CD4-positive, alpha-beta T cell (primary cell): ENCODE measurements at regions not wholly inside any gene's neighbourhood (a gene's known extent, or its start where the extent isn't known, plus 50 kb on each side); places are given as distances from the start of the nearest gene placed in this dataset.

Experiments used
- ATAC-seq: fragments of 200-7000 bp; cut with Tn5 transposase; one replicate; pipeline ENCODE4 v1.10.0; 2022; ENCODE audit warnings: mild to moderate bottlenecking; ENCODE audit not compliant: poor library complexity
- CTCF ChIA-PET: fragments of 350-600 bp; sonication (Branson Sonifier 250); formaldehyde crosslinking; loops from one replicate; lab custom pipeline; 2021; ENCODE audit warnings: antibody characterized with exemption, inconsistent platforms; lab: Charles Lee
- POLR2A ChIA-PET: fragments of 350-600 bp; sonication (Branson Sonifier 250); formaldehyde crosslinking; loops from one replicate; lab custom pipeline; 2021; ENCODE audit warnings: antibody characterized with exemption, inconsistent platforms; lab: Charles Lee
- DNase-seq, 14 experiments: peaks; one replicate each; pipeline ENCODE4 v3.0.0-alpha.2; 2013 to 2020; ENCODE audit warnings: mixed read lengths in 2 of 14
- H3K27ac ChIP-seq, 2 donors: one replicate each; pipeline versions ENCODE4 v1.5.1 to v1.7.0; 2013; ENCODE audit warnings: low read length in 2 of 2, low read depth in 1 of 2, mild to moderate bottlenecking in 1 of 2
- H3K27me3 ChIP-seq, 2 experiments: 1 replicate in 1 of 2; 2 replicates in 1 of 2; pipeline versions ENCODE4 v1.6.1 to v1.7.0; 2013; ENCODE audit warnings: low read length in 2 of 2, control low read depth in 1 of 2, mild to moderate bottlenecking in 1 of 2, moderate library complexity in 1 of 2; ENCODE audit not compliant: insufficient read depth in 2 of 2, control insufficient read depth in 1 of 2
- H3K36me3 ChIP-seq: one replicate; pipeline ENCODE4 v1.6.1; 2013; ENCODE audit warnings: low read length, control low read depth; ENCODE audit not compliant: insufficient read depth
- H3K4me1 ChIP-seq: one replicate; pipeline ENCODE4 v1.6.1; 2013; ENCODE audit warnings: low read length, control low read depth; ENCODE audit not compliant: insufficient read depth
- H3K4me3 ChIP-seq: one replicate; pipeline ENCODE4 v1.5.1; 2013; ENCODE audit warnings: mild to moderate bottlenecking, low read length, moderate library complexity
- H3K9me3 ChIP-seq, 2 experiments: 1 replicate in 1 of 2; 2 replicates in 1 of 2; pipeline versions ENCODE4 v1.6.1 to v1.7.0; 2013; ENCODE audit warnings: low read length in 2 of 2, mild to moderate bottlenecking in 2 of 2, control low read depth in 1 of 2, moderate library complexity in 1 of 2; ENCODE audit not compliant: control insufficient read depth in 1 of 2, insufficient read depth in 1 of 2
- H3K27ac Mint-ChIP-seq: one replicate; pipeline ENCODE4 v1.8.0; 2020; ENCODE audit warnings: mixed read lengths
- H3K27me3 Mint-ChIP-seq: one replicate; pipeline ENCODE4 v1.8.0; 2021; ENCODE audit warnings: mixed read lengths
- H3K36me3 Mint-ChIP-seq: one replicate; pipeline ENCODE4 v1.8.0; 2021; ENCODE audit warnings: low read depth, mixed read lengths
- H3K4me1 Mint-ChIP-seq: one replicate; pipeline ENCODE4 v1.8.0; 2021; ENCODE audit warnings: low read depth, mixed read lengths
- H3K4me3 Mint-ChIP-seq: one replicate; pipeline ENCODE4 v1.8.0; 2020; ENCODE audit warnings: mild to moderate bottlenecking, mixed read lengths
- H3K9me3 Mint-ChIP-seq: one replicate; pipeline ENCODE4 v1.8.0; 2020; ENCODE audit warnings: mixed read lengths
- intact Hi-C, 2 experiments: fragments of 100-400 bp; cut with DNase I in 1 of 2; cut with micrococcal nuclease in 1 of 2; formaldehyde crosslinking; loops; one replicate each; pipeline versions ENCODE4 v1.15.1 to v1.9.0; 2023 to 2025; cut with DNase I, micrococcal nuclease
- TF ChIP-seq, protein P1 (sequence below): fragments of 200-600 bp; IDR thresholded peaks from one replicate; pipeline ENCODE4 v1.8.0; 2022; ENCODE audit warnings: antibody characterized with exemption, mild to moderate bottlenecking

- H3K9me3 ChIP-seq, result peaks cover 0 to 3% of the 10 kb centered on the region in 2 experiments
- no peaks in the 10 kb centered on the region for H3K27me3 Mint-ChIP-seq
- no peaks in the 10 kb centered on the region for H3K27me3 ChIP-seq
- TF ChIP-seq, protein P1, sequence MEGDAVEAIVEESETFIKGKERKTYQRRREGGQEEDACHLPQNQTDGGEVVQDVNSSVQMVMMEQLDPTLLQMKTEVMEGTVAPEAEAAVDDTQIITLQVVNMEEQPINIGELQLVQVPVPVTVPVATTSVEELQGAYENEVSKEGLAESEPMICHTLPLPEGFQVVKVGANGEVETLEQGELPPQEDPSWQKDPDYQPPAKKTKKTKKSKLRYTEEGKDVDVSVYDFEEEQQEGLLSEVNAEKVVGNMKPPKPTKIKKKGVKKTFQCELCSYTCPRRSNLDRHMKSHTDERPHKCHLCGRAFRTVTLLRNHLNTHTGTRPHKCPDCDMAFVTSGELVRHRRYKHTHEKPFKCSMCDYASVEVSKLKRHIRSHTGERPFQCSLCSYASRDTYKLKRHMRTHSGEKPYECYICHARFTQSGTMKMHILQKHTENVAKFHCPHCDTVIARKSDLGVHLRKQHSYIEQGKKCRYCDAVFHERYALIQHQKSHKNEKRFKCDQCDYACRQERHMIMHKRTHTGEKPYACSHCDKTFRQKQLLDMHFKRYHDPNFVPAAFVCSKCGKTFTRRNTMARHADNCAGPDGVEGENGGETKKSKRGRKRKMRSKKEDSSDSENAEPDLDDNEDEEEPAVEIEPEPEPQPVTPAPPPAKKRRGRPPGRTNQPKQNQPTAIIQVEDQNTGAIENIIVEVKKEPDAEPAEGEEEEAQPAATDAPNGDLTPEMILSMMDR, result no peak
- ChIA-PET POLR2A (no interaction called here), CTCF (no interaction called here)
- intact Hi-C loops, result no loop called here
- H3K36me3 Mint-ChIP-seq, result no peaks in the 10 kb centered on the region
- H3K27ac ChIP-seq, result no peak overlapping the region
- no peak for DNase-seq
- peaks cover 14% of the 10 kb centered on the region for H3K9me3 Mint-ChIP-seq
- ATAC-seq, result no peak
- no peaks in the 10 kb centered on the region for H3K4me1 ChIP-seq
- H3K27ac Mint-ChIP-seq, result no peak overlapping the region
- no peak overlapping the region for H3K4me3 ChIP-seq
- no peaks in the 10 kb centered on the region for H3K36me3 ChIP-seq
- H3K4me1 Mint-ChIP-seq, result no peaks in the 10 kb centered on the region
- no peak overlapping the region for H3K4me3 Mint-ChIP-seq
Measured at GRCh38 chr1:105585791-105586190, 1470.7 kb upstream of the PRMT6 start.

DNA sequence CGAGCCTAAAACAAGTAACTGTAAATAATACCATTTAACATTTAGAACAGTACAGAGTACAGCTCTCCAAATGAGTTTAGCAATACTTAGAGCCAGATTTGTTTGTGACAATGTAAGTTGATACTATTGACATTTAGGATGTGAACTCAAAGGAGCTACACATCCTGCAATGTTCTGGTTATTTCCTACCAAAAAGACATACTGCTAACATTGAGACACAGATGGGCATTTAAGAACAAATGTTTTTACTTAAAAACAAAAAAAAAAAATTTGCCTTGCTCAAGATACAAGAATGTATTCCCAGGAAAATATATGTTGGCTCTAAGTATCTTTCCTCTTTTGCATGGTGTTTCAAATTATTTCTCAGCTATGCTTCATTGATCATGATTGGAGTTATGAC is 1464.8 kb upstream of the PRMT6 start:
- no peak overlapping the region for H3K27ac ChIP-seq
- Mint-ChIP-seq H3K27ac (no peak overlapping the region), H3K4me1 (no peaks in the 10 kb centered on the region), H3K9me3 (peaks cover 11% of the 10 kb centered on the region), H3K4me3 (no peak overlapping the region), H3K27me3 (no peaks in the 10 kb centered on the region), H3K36me3 (no peaks in the 10 kb centered on the region)
- H3K36me3 ChIP-seq, result no peaks in the 10 kb centered on the region
- ChIA-PET CTCF (interaction anchor here (0.7 kb wide), 1 partner anchor 11 kb away, joined by 3 read pairs; no protein-coding TSS in a partner anchor), POLR2A (no interaction called here)
- no peak overlapping the region for H3K4me3 ChIP-seq
- intact Hi-C loops, result no loop called here
- no peaks in the 10 kb centered on the region for H3K27me3 ChIP-seq
- ATAC-seq (no peak), DNase-seq (no peak)
- no peaks in the 10 kb centered on the region for H3K4me1 ChIP-seq
- TF ChIP-seq, protein P1, result no peak
- H3K9me3 ChIP-seq, result peaks cover 0 to 8% of the 10 kb centered on the region in 2 experiments

GRCh38 chr1:105608713-105609112 is 1447.8 kb upstream of the PRMT6 start:
- POLR2A ChIA-PET, result no interaction called here
- H3K4me3 Mint-ChIP-seq, result no peak overlapping the region
- CTCF ChIA-PET, result no interaction called here
- peaks cover 11% of the 10 kb centered on the region for H3K9me3 Mint-ChIP-seq
- intact Hi-C loops, result no loop called here
- H3K4me1 Mint-ChIP-seq, result no peaks in the 10 kb centered on the region
- H3K27me3 Mint-ChIP-seq, result no peaks in the 10 kb centered on the region
- Histone ChIP-seq H3K27ac (no peak overlapping the region), H3K27me3 (no peaks in the 10 kb centered on the region), H3K36me3 (no peaks in the 10 kb centered on the region), H3K4me3 (no peak overlapping the region), H3K9me3 (peaks cover 0 to 4% of the 10 kb centered on the region in 2 experiments), H3K4me1 (no peaks in the 10 kb centered on the region)
- DNase-seq (no peak), ATAC-seq (no peak)
- TF ChIP-seq, protein P1, result no peak
- H3K27ac Mint-ChIP-seq, result no peak overlapping the region
- no peaks in the 10 kb centered on the region for H3K36me3 Mint-ChIP-seq
